H1 (cell line): ENCODE measurements at regions not wholly inside any gene's neighbourhood (a gene's known extent, or its start where the extent isn't known, plus 50 kb on each side); places are given as distances from the start of the nearest gene placed in this dataset.

ENCODE experiments used
- ASH2L ChIP-seq: fragments of 200-600, 300-600 bp; sonication (generic); IDR thresholded peaks from one replicate; pipeline ENCODE4 v1.7.1; 2017; ENCODE audit warnings: low read length
- ATF2 ChIP-seq: IDR thresholded peaks from 2 replicates; pipeline ENCODE4 v1.6.1; 2012; ENCODE audit warnings: low read length, inconsistent platforms
- CBX8 ChIP-seq: fragments of 300-800, 300-1000 bp; sonication (generic); IDR thresholded peaks from 2 replicates; pipeline ENCODE4 v1.7.1; 2016; ENCODE audit warnings: low read depth, low read length, borderline replicate concordance
- CTCF ChIP-seq, 3 experiments: IDR thresholded peaks; 1 replicate in 2 of 3; 2 replicates in 1 of 3; pipeline versions ENCODE4 v1.5.1 to v1.6.1; 2011; ENCODE audit warnings: low read length in 3 of 3, mild to moderate bottlenecking in 3 of 3, inconsistent platforms in 2 of 3, low read depth in 1 of 3, moderate library complexity in 1 of 3; ENCODE audit not compliant: insufficient read depth in 1 of 3; ENCODE audit errors: control extremely low read depth in 1 of 3
- EZH2 ChIP-seq: fragments of 200-600 bp; sonication (generic); IDR thresholded peaks from 2 replicates; pipeline ENCODE4 v1.7.1; 2012; ENCODE audit warnings: low read depth, mild to moderate bottlenecking, moderate library complexity, low read length, inconsistent platforms; ENCODE audit not compliant: severe bottlenecking
- JUN ChIP-seq: IDR thresholded peaks from 2 replicates; pipeline ENCODE4 v1.6.1; 2011; ENCODE audit warnings: low read depth, mild to moderate bottlenecking, improper control_type of control experiment, low read length
- JUND ChIP-seq: IDR thresholded peaks from 2 replicates; pipeline ENCODE4 v1.6.1; 2011; ENCODE audit warnings: mild to moderate bottlenecking, improper control_type of control experiment, low read length
- POLR2A ChIP-seq, 2 experiments: IDR thresholded peaks; 1 replicate in 1 of 2; 2 replicates in 1 of 2; pipeline ENCODE4 v1.6.1; 2011; ENCODE audit warnings: low read depth in 2 of 2, low read length in 2 of 2, mild to moderate bottlenecking in 2 of 2; ENCODE audit errors: control extremely low read depth in 1 of 2
- RBBP5 ChIP-seq: IDR thresholded peaks from 2 replicates; pipeline ENCODE4 v1.7.1; 2012; ENCODE audit warnings: low read depth, mild to moderate bottlenecking, inconsistent platforms, low read length, moderate library complexity, borderline replicate concordance
- RXRA ChIP-seq: IDR thresholded peaks from 2 replicates; pipeline ENCODE4 v1.6.1; 2011; ENCODE audit warnings: low read depth, mild to moderate bottlenecking, low read length, moderate library complexity; ENCODE audit not compliant: insufficient read depth
- SUZ12 ChIP-seq: fragments of 200-600 bp; sonication (generic); IDR thresholded peaks from 2 replicates; pipeline ENCODE4 v1.6.1; 2012; ENCODE audit warnings: mild to moderate bottlenecking, inconsistent platforms, low read length, moderate library complexity, mixed read lengths
- TEAD4 ChIP-seq: IDR thresholded peaks from 2 replicates; pipeline ENCODE4 v1.6.1; 2012; ENCODE audit warnings: low read depth, low read length, inconsistent platforms, mixed read lengths
- ZNF274 ChIP-seq: IDR thresholded peaks from 2 replicates; pipeline ENCODE4 v1.7.0; 2012; ENCODE audit warnings: low read length, borderline replicate concordance; ENCODE audit errors: extremely low read depth

GRCh38 chrX:40213092-40213491 is 115.3 kb upstream of the BCOR start:
- no peak for TF ChIP-seq CTCF (IDR thresholded peaks at IDR 0.05; ENCODE audit: control extremely low read depth in 1 of 3, insufficient read depth in 1 of 3, low read depth in 1 of 3, low read length in 3 of 3)
- no peak for TF ChIP-seq RBBP5
- TF ChIP-seq POLR2A (IDR thresholded peaks at IDR 0.05; ENCODE audit: control extremely low read depth in 1 of 2, low read depth in 2 of 2, low read length in 2 of 2) = no peak
- no peak for TF ChIP-seq TEAD4
- no peak for TF ChIP-seq JUND
- no peak for TF ChIP-seq CBX8
- no peak for TF ChIP-seq ATF2
- TF ChIP-seq ZNF274 = no peak
- TF ChIP-seq SUZ12 = no peak
- no peak for TF ChIP-seq RXRA
- TF ChIP-seq EZH2 = no peak
- no peak for TF ChIP-seq ASH2L
- TF ChIP-seq JUN = no peak
